Left colon (tissue), 2 donors: ENCODE measurements at regions not wholly inside any gene's neighbourhood (a gene's known extent, or its start where the extent isn't known, plus 50 kb on each side); places are given as distances from the start of the nearest gene placed in this dataset.
A peak's percentile ranks its signal among the peaks of the same experiment; 100 is the strongest.

Source experiments
- ATAC-seq: fragments of 200-7000 bp; cut with Tn5 transposase; one replicate; pipeline ENCODE4 v1.9.1; 2020; ENCODE audit warnings: mild to moderate bottlenecking, moderate library complexity
- DNase-seq, 2 donors: peaks; one replicate each; pipeline ENCODE4 v3.0.0-alpha.2; 2020
- intact Hi-C, 2 donors: fragments of 100-400 bp; cut with DNase I in 1 of 2; cut with micrococcal nuclease in 1 of 2; formaldehyde crosslinking; loops; one replicate each; pipeline versions ENCODE4 v1.11.2 to v1.14.0; 2022; cut with DNase I, micrococcal nuclease
- donor health status: DM: no; HTN: no; CAD: no.
- donor health status: DM: yes; HTN: yes; CAD: no.

DNA sequence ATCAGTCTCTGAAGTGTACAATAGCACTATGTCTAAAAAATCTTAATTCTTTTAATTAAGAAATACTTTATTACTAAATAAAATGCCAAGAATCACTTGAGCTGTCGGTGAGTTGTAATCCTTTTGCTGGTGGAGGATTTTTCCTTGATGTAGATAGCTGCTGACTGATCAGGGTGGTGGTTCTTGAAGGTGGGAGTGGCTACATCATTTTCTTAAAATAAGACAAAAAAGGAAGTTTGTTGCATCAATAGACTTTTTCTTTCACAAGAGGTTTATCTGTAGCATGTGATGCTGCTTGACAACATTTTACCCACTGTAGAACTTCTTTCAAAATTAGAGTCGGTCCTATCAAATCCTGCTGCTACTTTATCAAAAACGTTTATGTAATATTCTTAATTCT is 68.8 kb upstream of the ZC4H2 start:
- intact Hi-C loops: no loop called here
- DNase-seq (no peak), ATAC-seq (no peak)

GRCh38 chrX:65035446-65035770 is 59.2 kb upstream of the ZC4H2 start:
- ATAC-seq: peak; percentile 62
- intact Hi-C loops: loop anchor here in 1 of 2 donors (10.0 kb wide), 1 partner anchor 159 kb away; no protein-coding TSS in a partner anchor
- DNase-seq: peak in 1 of 2 donors; percentile 41

DNA sequence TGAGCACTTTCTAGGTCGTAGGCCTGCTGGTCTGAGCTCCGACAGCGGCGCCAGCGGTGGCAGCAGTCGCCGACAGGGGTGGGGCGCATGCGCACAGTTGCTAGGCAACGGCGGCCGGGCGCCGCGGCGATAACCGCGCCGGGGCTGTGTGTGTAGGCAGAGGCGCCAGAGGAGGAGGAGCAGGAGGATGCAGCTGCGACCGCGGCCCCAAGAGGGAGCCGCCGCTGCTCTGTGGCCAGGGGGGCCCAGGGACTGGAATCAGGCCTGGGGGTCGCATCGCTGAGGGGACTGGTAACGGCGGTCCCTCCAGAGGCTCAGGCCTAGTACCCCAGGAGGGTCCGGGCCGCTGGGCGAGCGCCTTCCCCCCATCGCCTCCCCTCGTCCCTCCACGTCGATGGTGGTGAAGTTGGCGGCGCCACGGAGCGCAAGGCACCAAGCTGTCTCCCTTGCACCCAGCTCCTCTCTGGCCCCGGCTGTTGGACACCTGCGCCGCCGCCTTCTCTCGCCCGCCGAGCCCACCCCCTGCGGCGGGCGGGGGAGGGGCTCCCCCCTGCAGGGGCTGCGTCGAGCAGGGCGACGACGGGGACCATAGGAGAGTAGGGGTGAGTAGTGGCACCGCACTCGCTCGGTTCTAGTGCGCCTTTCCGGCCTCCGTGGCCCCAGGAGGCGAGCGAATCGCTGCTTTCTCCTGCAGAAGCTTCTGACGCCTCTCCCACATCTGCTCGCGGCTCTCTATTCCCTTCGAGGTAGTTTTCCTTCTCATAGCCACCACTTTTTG is 58.6 kb upstream of the ZC4H2 start, which contains the start of gene ZC3H12B:
ZC3H12B (plus strand) TSS at position 159 of the 778 bp plus-strand sequence.
- intact Hi-C loops: loop anchor here in 1 of 2 donors (10.0 kb wide), 1 partner anchor 160 kb away; no protein-coding TSS in a partner anchor
- ATAC-seq: peak; percentile 93
- peak; percentile 78 to 79 for DNase-seq

DNA sequence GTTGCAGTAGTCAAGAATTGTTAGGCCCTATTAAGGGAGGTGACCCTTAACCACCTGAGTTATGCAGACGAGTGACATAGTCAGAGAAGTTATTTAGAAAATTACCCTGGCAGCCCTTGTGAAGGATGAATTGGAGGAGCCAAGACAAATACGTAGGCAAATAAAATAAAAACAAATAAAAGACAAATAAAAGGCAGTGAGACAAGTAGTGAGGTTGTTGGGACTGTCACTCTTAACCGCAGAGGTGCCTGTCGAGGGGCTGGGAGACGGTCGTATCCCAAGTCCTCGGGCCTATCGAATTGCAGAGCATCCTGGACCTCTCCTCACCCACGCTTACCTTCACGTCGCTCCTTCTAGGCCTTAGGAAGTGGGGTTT is 58.0 kb upstream of the ZC4H2 start:
- DNase-seq (no peak), ATAC-seq (peak; percentile 53)
- intact Hi-C loops: loop anchor here in 1 of 2 donors (10.0 kb wide), 1 partner anchor 161 kb away; no protein-coding TSS in a partner anchor
